GM12878 (cell line): ENCODE measurements at regions not wholly inside any gene's neighbourhood (a gene's known extent, or its start where the extent isn't known, plus 50 kb on each side); places are given as distances from the start of the nearest gene placed in this dataset.

ENCODE experiments used
- ATAC-seq: fragments of 200-7000 bp; cut with Tn5 transposase; 3 replicates; pipeline ENCODE4 v1.9.1; 2020; ENCODE audit warnings: mild to moderate bottlenecking, moderate library complexity
- BruUV-seq: library from RNA; stranded (reverse); fragments of 400-500 nt; replicated peaks from 2 replicates; lab custom pipeline; 2021; lab: Mats Ljungman, UMichigan
- CTCF ChIA-PET: fragments of 300-600 bp; sonication (Branson Sonifier 250); formaldehyde crosslinking; extraction: SDS; loops from one replicate; lab custom pipeline; 2021; ENCODE audit warnings: inconsistent platforms; lab: Yijun Ruan, JAX
- POLR2A ChIA-PET: fragments of 350-600 bp; formaldehyde crosslinking; extraction: SDS; loops from one replicate; lab custom pipeline; 2021; ENCODE audit warnings: inconsistent platforms; lab: Charles Lee
- RAD21 ChIA-PET: fragments of 300-600 bp; sonication (Branson Sonifier 250); formaldehyde crosslinking; loops from one replicate; lab custom pipeline; 2023; ENCODE audit warnings: antibody characterized with exemption; ENCODE audit not compliant: unreplicated experiment; lab: Charles Lee
- SMC1A ChIA-PET: fragments of 300-600 bp; sonication (Branson Sonifier 250); formaldehyde crosslinking; loops from one replicate; lab custom pipeline; 2023; ENCODE audit not compliant: unreplicated experiment, uncharacterized antibody; lab: Charles Lee
- DNase-seq: peaks from one replicate; pipeline ENCODE4 v3.0.0-alpha.2; 2011; ENCODE audit warnings: low read depth, low spot score
- FAIRE-seq: peaks from 3 replicates; lab custom pipeline; 2011; peaks lifted over from hg19 to GRCh38; lab: Jason Lieb, UNC
- H2AFZ ChIP-seq: 2 replicates; pipeline ENCODE4 v1.6.0; 2011; ENCODE audit warnings: low read depth, low read length, control low read depth; ENCODE audit not compliant: control insufficient read depth
- H3K27ac ChIP-seq: 2 replicates; pipeline ENCODE4 v1.5.1; 2011; ENCODE audit warnings: control low read depth; ENCODE audit not compliant: control insufficient read depth, insufficient read depth
- H3K27me3 ChIP-seq, 2 experiments: replicated peaks in 1 of 2; 2 replicates each; pipeline versions ENCODE4 v1.6.0 to v1.6.1; 2011; ENCODE audit warnings: low read length in 1 of 2; ENCODE audit not compliant: control insufficient read depth in 2 of 2, insufficient read depth in 2 of 2
- H3K36me3 ChIP-seq, 2 experiments: 2 replicates each; pipeline ENCODE4 v1.5.1; 2011; ENCODE audit warnings: low read length in 1 of 2; ENCODE audit not compliant: control insufficient read depth in 2 of 2, insufficient read depth in 2 of 2
- H3K4me1 ChIP-seq: 2 replicates; pipeline ENCODE4 v1.6.1; 2011; ENCODE audit warnings: mild to moderate bottlenecking, low read length, moderate library complexity, mixed read lengths; ENCODE audit not compliant: control insufficient read depth, insufficient read depth
- H3K4me2 ChIP-seq: 2 replicates; pipeline ENCODE4 v1.6.0; 2011; ENCODE audit warnings: control low read depth; ENCODE audit not compliant: control insufficient read depth, insufficient read depth
- H3K4me3 ChIP-seq: fragments of 200-600 bp; sonication (generic); 2 replicates; pipeline ENCODE4 v1.5.1; 2016
- H3K79me2 ChIP-seq: 2 replicates; pipeline ENCODE4 v1.6.0; 2011; ENCODE audit warnings: low read length; ENCODE audit not compliant: control insufficient read depth, insufficient read depth
- H3K9ac ChIP-seq: 2 replicates; pipeline ENCODE4 v1.8.0; 2011; ENCODE audit warnings: low read length, control low read depth, mixed read lengths; ENCODE audit not compliant: control insufficient read depth, insufficient read depth
- H3K9me3 ChIP-seq: replicated peaks from 3 replicates; pipeline ENCODE4 v1.5.1; 2011; ENCODE audit warnings: mild to moderate bottlenecking, low read length; ENCODE audit not compliant: control insufficient read depth, insufficient read depth
- H4K20me1 ChIP-seq: 2 replicates; pipeline ENCODE4 v1.6.0; 2011; ENCODE audit not compliant: control insufficient read depth, insufficient read depth
- BCL11A ChIP-seq: IDR thresholded peaks from 2 replicates; pipeline ENCODE4 v1.6.1; 2011; ENCODE audit warnings: low read depth, low read length
- CHD4 ChIP-seq: fragments of 200-600 bp; sonication (generic); IDR thresholded peaks from 2 replicates; pipeline ENCODE4 v1.6.1; 2016; ENCODE audit warnings: mild to moderate bottlenecking
- DPF2 ChIP-seq: fragments of 450-650 bp; IDR thresholded peaks from 2 replicates; pipeline ENCODE4 v1.6.1; 2017; ENCODE audit warnings: mild to moderate bottlenecking
- EP300 ChIP-seq, 2 experiments: fragments of 150-350 bp in 1 of 2; IDR thresholded peaks; 2 replicates each; pipeline ENCODE4 v1.6.1; 2011 to 2012; ENCODE audit warnings: low read depth in 2 of 2, low read length in 2 of 2, borderline replicate concordance in 1 of 2, improper control_type of control experiment in 1 of 2, inconsistent platforms in 1 of 2; ENCODE audit not compliant: control insufficient read depth in 1 of 2
- GABPA ChIP-seq: IDR thresholded peaks from 2 replicates; pipeline ENCODE4 v1.6.1; 2014; ENCODE audit warnings: antibody characterized with exemption, low read depth, mild to moderate bottlenecking, inconsistent platforms
- IKZF1 ChIP-seq: fragments of 450-650 bp; conservative IDR thresholded peaks from 2 replicates; pipeline ENCODE4 v1.6.1; 2017; ENCODE audit warnings: antibody characterized with exemption, mild to moderate bottlenecking
- POLR2AphosphoS2 ChIP-seq: IDR thresholded peaks from 2 replicates; pipeline ENCODE4 v1.6.1; 2011; ENCODE audit warnings: low read depth, mild to moderate bottlenecking, low read length, improper control_type of control experiment, moderate library complexity
- RELA ChIP-seq: fragments of 450-650 bp; IDR thresholded peaks from 2 replicates; pipeline ENCODE4 v1.8.0; 2014; ENCODE audit warnings: borderline replicate concordance; ENCODE audit not compliant: partially characterized antibody
- SKIL ChIP-seq: fragments of 450-650 bp; IDR thresholded peaks from 2 replicates; pipeline ENCODE4 v1.6.1; 2017; ENCODE audit warnings: mild to moderate bottlenecking, low read depth, inconsistent platforms; ENCODE audit not compliant: poor library complexity, severe bottlenecking
- TARDBP ChIP-seq: IDR thresholded peaks from 2 replicates; pipeline ENCODE4 v1.6.1; 2016; ENCODE audit warnings: borderline replicate concordance
- USF1 ChIP-seq: IDR thresholded peaks from 2 replicates; pipeline ENCODE4 v1.6.1; 2011; ENCODE audit warnings: borderline replicate concordance, low read depth, mild to moderate bottlenecking, moderate library complexity, mixed read lengths, low read length; ENCODE audit not compliant: insufficient read depth; ENCODE audit errors: extremely low read length
- ZBTB4 ChIP-seq: fragments of 450-650 bp; formaldehyde crosslinking; IDR thresholded peaks from 2 replicates; pipeline ENCODE4 v1.4.0; 2022; ENCODE audit warnings: mild to moderate bottlenecking, moderate library complexity
- ZNF217 ChIP-seq: fragments of 450-650 bp; IDR thresholded peaks from 2 replicates; pipeline ENCODE4 v1.6.1; 2017; ENCODE audit warnings: antibody characterized with exemption, mild to moderate bottlenecking
- ZNF687 ChIP-seq: fragments of 450-650 bp; IDR thresholded peaks from 2 replicates; pipeline ENCODE4 v1.6.1; 2017; ENCODE audit warnings: mild to moderate bottlenecking, moderate library complexity
- WGBS: methylation state at CpG from one replicate; pipeline ENCODE4 v1.1.6; 2016; ENCODE audit warnings: low lambda C conversion rate; ENCODE audit not compliant: insufficient replicate concordance, insufficient coverage; ENCODE audit errors: missing lambda C conversion rate; 5-methylcytosine and 5-hydroxymethylcytosine counted together
- in situ Hi-C: fragments of 300-500 bp; cut with MboI; formaldehyde crosslinking; loops from 9 replicates; pipeline ENCODE4 v1.14.3; 2018; ENCODE audit warnings: mixed read lengths
- intact Hi-C: fragments of 100-400 bp; cut with micrococcal nuclease; formaldehyde crosslinking; loops from one replicate; pipeline ENCODE4 v1.14.2; 2022; ENCODE audit not compliant: unreplicated experiment

GRCh38 chr4:175405961-175406360 is 406.1 kb downstream of the GPM6A start:
- WGBS = 0% methylated on average over 2 of the region's 2 CpGs
- no TSS peak for BruUV-seq
- no peak overlapping the region for H3K4me2 ChIP-seq
- TF ChIP-seq ZNF217 (no peak), IKZF1 (no peak), EP300 (IDR thresholded peaks at IDR 0.05; ENCODE audit: borderline replicate concordance in 1 of 2, control insufficient read depth in 1 of 2, low read depth in 2 of 2, low read length in 2 of 2) (no peak), GABPA (no peak), RELA (no peak), CHD4 (no peak), POLR2AphosphoS2 (no peak), USF1 (no peak), ZBTB4 (CRISPR knock-in tag) (no peak), DPF2 (no peak), SKIL (no peak), TARDBP (no peak), ZNF687 (no peak), BCL11A (no peak)

More at GRCh38 chr4:175405961-175406360, 406.1 kb downstream of the GPM6A start:
- Histone ChIP-seq H3K79me2 (no peaks in the 10 kb centered on the region), H3K27ac (no peak overlapping the region), H3K4me1 (no peaks in the 10 kb centered on the region), H4K20me1 (no peaks in the 10 kb centered on the region), H3K9ac (no peak overlapping the region), H3K9me3 (no peaks in the 10 kb centered on the region), H3K4me3 (no peak overlapping the region), H3K27me3 (no peaks in the 10 kb centered on the region), H3K36me3 (no peaks in the 10 kb centered on the region), H2AFZ (no peak overlapping the region)
- FAIRE-seq = no peak
- ChIA-PET SMC1A (no interaction called here), RAD21 (no interaction called here), CTCF (no interaction called here), POLR2A (no interaction called here)
- no peak for ATAC-seq
- intact Hi-C loops (no loop called here), in situ Hi-C loops (no loop called here)
- DNase-seq = no peak
